ENCODE measurements at regions not wholly inside any gene's neighbourhood (a gene's known extent, or its start where the extent isn't known, plus 50 kb on each side); places are given as distances from the start of the nearest gene placed in this dataset.

- ATAC-seq (ENCODE audit: low read depth) (no peak), DNase-seq (no peak)
- H3K4me3 Mint-ChIP-seq = no peak overlapping the region
- intact Hi-C loops (cut with micrococcal nuclease) = no loop called here
- 85% methylated on average over 2 of the region's 2 CpGs for WGBS (ENCODE audit: insufficient coverage)
- no peaks in the 10 kb centered on the region for H3K79me2 ChIP-seq (ENCODE audit: control insufficient read depth, insufficient read depth, low read length)
- H3K4me1 Mint-ChIP-seq = no peaks in the 10 kb centered on the region
- H4K20me1 ChIP-seq (ENCODE audit: control insufficient read depth, insufficient read depth, low read length, poor library complexity, severe bottlenecking) = no peaks in the 10 kb centered on the region
- no peak overlapping the region for H3K27ac Mint-ChIP-seq
- no peak overlapping the region for H3K4me3 ChIP-seq (ENCODE audit: control extremely low read depth in 1 of 5, extremely low read depth in 1 of 5, insufficient read depth in 1 of 5, low read depth in 2 of 5, low read length in 4 of 5)
- H3K9ac ChIP-seq (ENCODE audit: low read length) = no peak overlapping the region
- no peaks in the 10 kb centered on the region for H3K9me3 ChIP-seq (ENCODE audit: control extremely low read depth in 1 of 3, control insufficient read depth in 2 of 3, insufficient read depth in 1 of 3, low read length in 2 of 3)
- H3K36me3 ChIP-seq (replicated peaks in 1 of 2; ENCODE audit: control extremely low read depth in 1 of 2, control insufficient read depth in 1 of 2, extremely low read depth in 1 of 2, insufficient read depth in 2 of 2, low read length in 1 of 2) = no peaks in the 10 kb centered on the region
- H3K4me1 ChIP-seq (ENCODE audit: control insufficient read depth in 2 of 2, insufficient read depth in 2 of 2, low read length in 2 of 2) = no peaks in the 10 kb centered on the region
- TF ChIP-seq CTCF (IDR thresholded peaks at IDR 0.05) = no peak
- peaks cover 16% of the 10 kb centered on the region for H3K27me3 Mint-ChIP-seq
- H3K4me2 ChIP-seq (replicated peaks; ENCODE audit: low read depth, low read length, poor library complexity, severe bottlenecking) = no peak overlapping the region
- no peaks in the 10 kb centered on the region for H3K27me3 ChIP-seq (replicated peaks in 1 of 4; ENCODE audit: control extremely low read depth in 1 of 4, control insufficient read depth in 3 of 4, insufficient read depth in 4 of 4, low read length in 3 of 4)
- no peak overlapping the region for H3K27ac ChIP-seq (ENCODE audit: low read length in 2 of 2)
- no peak overlapping the region for H2AFZ ChIP-seq (ENCODE audit: insufficient read depth, low read depth, low read length, poor library complexity, severe bottlenecking)
- POLR2A ChIA-PET = no interaction called here
- CTCF ChIA-PET = interaction anchor here (0.6 to 1.5 kb wide), 2 partner anchors 10 to 1116 kb away, joined by 3 to 4 read pairs; no protein-coding TSS in a partner anchor
- no peaks in the 10 kb centered on the region for H3K9me3 Mint-ChIP-seq (ENCODE audit: insufficient read depth)
These were observed 568.6 kb downstream of the ETNK1 start for GRCh38 chr12:23193552-23193951.

- ChIA-PET POLR2A (no interaction called here), CTCF (interaction anchor here (2.7 kb wide), 1 partner anchor 10 kb away, joined by 16 read pairs; no protein-coding TSS in a partner anchor)
- H3K27ac Mint-ChIP-seq = no peak overlapping the region
- no peaks in the 10 kb centered on the region for H3K9me3 ChIP-seq (ENCODE audit: control extremely low read depth in 1 of 3, control insufficient read depth in 2 of 3, insufficient read depth in 1 of 3, low read length in 2 of 3)
- no peak overlapping the region for H3K27ac ChIP-seq (ENCODE audit: low read length in 2 of 2)
- H3K4me1 ChIP-seq (ENCODE audit: control insufficient read depth in 2 of 2, insufficient read depth in 2 of 2, low read length in 2 of 2) = no peaks in the 10 kb centered on the region
- H3K27me3 Mint-ChIP-seq = peaks cover 27% of the 10 kb centered on the region
- no peaks in the 10 kb centered on the region for H3K27me3 ChIP-seq (replicated peaks in 1 of 4; ENCODE audit: control extremely low read depth in 1 of 4, control insufficient read depth in 3 of 4, insufficient read depth in 4 of 4, low read length in 3 of 4)
- no peaks in the 10 kb centered on the region for H3K79me2 ChIP-seq (ENCODE audit: control insufficient read depth, insufficient read depth, low read length)
- H4K20me1 ChIP-seq (ENCODE audit: control insufficient read depth, insufficient read depth, low read length, poor library complexity, severe bottlenecking) = no peaks in the 10 kb centered on the region
- H3K4me3 Mint-ChIP-seq = no peak overlapping the region
- no peaks in the 10 kb centered on the region for H3K9me3 Mint-ChIP-seq (ENCODE audit: insufficient read depth)
- DNase-seq (no peak), ATAC-seq (ENCODE audit: low read depth) (no peak)
- H3K4me2 ChIP-seq (replicated peaks; ENCODE audit: low read depth, low read length, poor library complexity, severe bottlenecking) = no peak overlapping the region
- no peaks in the 10 kb centered on the region for H3K36me3 ChIP-seq (replicated peaks in 1 of 2; ENCODE audit: control extremely low read depth in 1 of 2, control insufficient read depth in 1 of 2, extremely low read depth in 1 of 2, insufficient read depth in 2 of 2, low read length in 1 of 2)
- intact Hi-C loops (cut with micrococcal nuclease) = no loop called here
- TF ChIP-seq CTCF (IDR thresholded peaks at IDR 0.05) = no peak
- TF ChIP-seq EZH2 (IDR thresholded peaks at IDR 0.05; ENCODE audit: borderline replicate concordance, insufficient read depth, low read depth, low read length, poor library complexity, severe bottlenecking) = no peak
- no peaks in the 10 kb centered on the region for H3K4me1 Mint-ChIP-seq
- no peak overlapping the region for H2AFZ ChIP-seq (ENCODE audit: insufficient read depth, low read depth, low read length, poor library complexity, severe bottlenecking)
- H3K4me3 ChIP-seq (ENCODE audit: control extremely low read depth in 1 of 5, extremely low read depth in 1 of 5, insufficient read depth in 1 of 5, low read depth in 2 of 5, low read length in 4 of 5) = no peak overlapping the region
- no peak overlapping the region for H3K9ac ChIP-seq (ENCODE audit: low read length)
- WGBS (ENCODE audit: insufficient coverage) = no CpG with 5 or more reads among the region's 4 CpGs
These were observed 572.3 kb downstream of the ETNK1 start for GRCh38 chr12:23197266-23197665.

All from B cell (primary cell).